HEK293 (cell line): ENCODE measurements at regions not wholly inside any gene's neighbourhood (a gene's known extent, or its start where the extent isn't known, plus 50 kb on each side); places are given as distances from the start of the nearest gene placed in this dataset.

ENCODE experiments used
- CTCF ChIA-PET: fragments of 350-600 bp; formaldehyde crosslinking; extraction: SDS; loops from one replicate; lab custom pipeline; 2021; ENCODE audit warnings: antibody characterized with exemption; lab: Yijun Ruan, JAX
- POLR2A ChIA-PET: fragments of 300-600 bp; formaldehyde crosslinking; extraction: SDS; loops from one replicate; lab custom pipeline; 2020; ENCODE audit warnings: antibody characterized with exemption, inconsistent platforms; lab: Yijun Ruan, JAX
- H3K27ac ChIP-seq: fragments of 200-500 bp; sonication (Bioruptor generic); 2 replicates; pipeline ENCODE4 v1.5.1; 2014; ENCODE audit warnings: low read depth, low read length, control low read depth, inconsistent platforms; ENCODE audit errors: extremely low read depth
- H3K36me3 ChIP-seq, 2 experiments: fragments of 200-500 bp in 1 of 2; sonication (Bioruptor generic) in 1 of 2; 1 replicate in 1 of 2; 2 replicates in 1 of 2; pipeline ENCODE4 v1.5.1; 2014 to 2017; ENCODE audit warnings: inconsistent platforms in 2 of 2, low read length in 2 of 2; ENCODE audit not compliant: control insufficient read depth in 2 of 2, insufficient read depth in 1 of 2
- H3K4me1 ChIP-seq: fragments of 200-500 bp; sonication (Bioruptor generic); 2 replicates; pipeline ENCODE4 v1.5.1; 2014; ENCODE audit warnings: mild to moderate bottlenecking, low read length, inconsistent platforms; ENCODE audit not compliant: control insufficient read depth, insufficient read depth
- H3K4me3 ChIP-seq: 2 replicates; pipeline ENCODE4 v1.5.1; 2011; ENCODE audit warnings: low read depth, mild to moderate bottlenecking, control low read depth, low read length, moderate library complexity
- H3K9me3 ChIP-seq: fragments of 200-500 bp; sonication (Bioruptor generic); 2 replicates; pipeline ENCODE4 v1.5.1; 2014; ENCODE audit warnings: low read depth, low read length, inconsistent platforms; ENCODE audit not compliant: control insufficient read depth, insufficient read depth
- EGR2 ChIP-seq: fragments of 450-650 bp; formaldehyde crosslinking; IDR thresholded peaks from 2 replicates; pipeline ENCODE4 v1.5.1; 2016; ENCODE audit warnings: low read depth, missing biosample characterization, missing genetic modification characterization
- GFI1B ChIP-seq: fragments of 450-650 bp; formaldehyde crosslinking; IDR thresholded peaks from 2 replicates; pipeline ENCODE4 v1.5.1; 2016; ENCODE audit warnings: missing biosample characterization, missing genetic modification characterization
- HOXC10 ChIP-seq: sonication (generic); formaldehyde crosslinking; IDR thresholded peaks from 2 replicates; pipeline ENCODE4 v1.8.1; 2023; ENCODE audit warnings: mild to moderate bottlenecking, missing genetic modification reagents
- MZF1 ChIP-seq: fragments of 450-650 bp; formaldehyde crosslinking; IDR thresholded peaks from 2 replicates; pipeline ENCODE4 v1.5.1; 2017; ENCODE audit warnings: missing biosample characterization, missing genetic modification characterization, borderline replicate concordance
- WT1 ChIP-seq: fragments of 450-650 bp; formaldehyde crosslinking; IDR thresholded peaks from 2 replicates; pipeline ENCODE4 v1.5.1; 2016; ENCODE audit warnings: missing biosample characterization, missing genetic modification characterization
- ZFP69B ChIP-seq: fragments of 450-650 bp; formaldehyde crosslinking; IDR thresholded peaks from 2 replicates; pipeline ENCODE4 v1.5.1; 2016; ENCODE audit warnings: missing biosample characterization, missing genetic modification characterization
- ZNF132 ChIP-seq: fragments of 450-650 bp; formaldehyde crosslinking; IDR thresholded peaks from 2 replicates; pipeline ENCODE4 v1.5.1; 2017; ENCODE audit warnings: missing biosample characterization, missing genetic modification characterization, borderline replicate concordance
- ZNF16 ChIP-seq: fragments of 450-650 bp; formaldehyde crosslinking; IDR thresholded peaks from 2 replicates; pipeline ENCODE4 v1.5.1; 2016; ENCODE audit warnings: low read depth, missing biosample characterization, missing genetic modification characterization
- ZNF175 ChIP-seq: fragments of 450-650 bp; formaldehyde crosslinking; IDR thresholded peaks from 2 replicates; pipeline ENCODE4 v1.5.1; 2016; ENCODE audit warnings: missing biosample characterization, missing genetic modification characterization
- ZNF214 ChIP-seq: fragments of 450-650 bp; formaldehyde crosslinking; IDR thresholded peaks from 2 replicates; pipeline ENCODE4 v1.5.1; 2017; ENCODE audit warnings: missing biosample characterization, mild to moderate bottlenecking, missing genetic modification characterization, borderline replicate concordance
- ZNF341 ChIP-seq: fragments of 450-650 bp; formaldehyde crosslinking; IDR thresholded peaks from 2 replicates; pipeline ENCODE4; 2016; ENCODE audit warnings: low read depth, missing biosample characterization, missing genetic modification characterization
- ZNF354C ChIP-seq: fragments of 450-650 bp; formaldehyde crosslinking; IDR thresholded peaks from 2 replicates; pipeline ENCODE4 v1.5.1; 2016; ENCODE audit warnings: missing biosample characterization, missing genetic modification characterization, low read depth, borderline replicate concordance
- ZNF423 ChIP-seq: fragments of 450-650 bp; formaldehyde crosslinking; IDR thresholded peaks from 2 replicates; pipeline ENCODE4 v1.5.1; 2016; ENCODE audit warnings: missing biosample characterization, missing genetic modification characterization
- ZNF433 ChIP-seq: fragments of 450-650 bp; formaldehyde crosslinking; IDR thresholded peaks from 2 replicates; pipeline ENCODE4 v1.5.1; 2016; ENCODE audit warnings: missing biosample characterization, missing genetic modification characterization, low read depth
- ZNF548 ChIP-seq: fragments of 450-650 bp; formaldehyde crosslinking; IDR thresholded peaks from 2 replicates; pipeline ENCODE4 v1.5.1; 2016; ENCODE audit warnings: missing biosample characterization, missing genetic modification characterization
- ZNF621 ChIP-seq: fragments of 450-650 bp; formaldehyde crosslinking; IDR thresholded peaks from 2 replicates; pipeline ENCODE4 v1.5.1; 2017; ENCODE audit warnings: missing biosample characterization, missing genetic modification characterization
- ZNF626 ChIP-seq: fragments of 450-650 bp; sonication (Bioruptor Pico); formaldehyde crosslinking; IDR thresholded peaks from 2 replicates; pipeline ENCODE4 v1.5.1; 2018; ENCODE audit warnings: missing biosample characterization, missing genetic modification characterization, inconsistent platforms
- ZSCAN30 ChIP-seq: fragments of 450-650 bp; IDR thresholded peaks from 2 replicates; pipeline ENCODE4 v1.5.1; 2018; ENCODE audit warnings: missing biosample characterization, mild to moderate bottlenecking, missing genetic modification characterization, moderate library complexity
- TF ChIP-seq, protein P1 (sequence below): fragments of 450-650 bp; IDR thresholded peaks from 2 replicates; pipeline ENCODE4 v1.5.1; 2018; ENCODE audit warnings: missing biosample characterization, mild to moderate bottlenecking, missing genetic modification characterization
- TF ChIP-seq, protein P2 (sequence below): fragments of 450-650 bp; formaldehyde crosslinking; IDR thresholded peaks from 2 replicates; pipeline ENCODE4 v1.5.1; 2016; ENCODE audit warnings: missing biosample characterization, missing genetic modification characterization
- TF ChIP-seq, protein P3 (sequence below): fragments of 450-650 bp; formaldehyde crosslinking; IDR thresholded peaks from 2 replicates; pipeline ENCODE4 v1.5.1; 2016; ENCODE audit warnings: missing biosample characterization, missing genetic modification characterization
- TF ChIP-seq, protein P4 (sequence below): fragments of 450-650 bp; formaldehyde crosslinking; IDR thresholded peaks from 2 replicates; pipeline ENCODE4 v1.5.1; 2017; ENCODE audit warnings: missing biosample characterization, missing genetic modification characterization
- TF ChIP-seq, protein P5 (sequence below): fragments of 450-650 bp; formaldehyde crosslinking; IDR thresholded peaks from 2 replicates; pipeline ENCODE4 v1.5.1; 2016; ENCODE audit warnings: missing biosample characterization, missing genetic modification characterization

DNA sequence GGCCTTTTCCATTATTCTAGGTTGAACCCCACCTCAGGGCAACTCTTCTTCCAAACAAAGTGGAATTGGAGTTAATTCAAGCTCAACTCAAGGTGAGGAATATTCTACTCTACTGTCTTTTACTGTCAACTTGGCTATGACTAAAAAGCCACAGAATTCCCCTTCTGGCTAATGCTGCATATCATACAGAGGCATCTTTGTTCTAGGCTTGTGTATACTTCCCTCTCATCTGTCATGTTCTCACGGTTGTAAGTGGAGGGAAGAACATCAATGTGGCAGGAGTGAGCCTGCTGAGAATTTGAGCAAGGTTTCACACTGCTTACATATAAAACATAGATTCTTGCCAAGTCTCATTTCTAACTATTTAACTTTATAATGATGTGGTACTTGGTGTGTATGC is 921.4 kb upstream of the CNTN5 start (continued):
- TF ChIP-seq ZNF214 (tag by site-specific recombination) (no peak), MZF1 (tag by site-specific recombination) (no peak)

DNA sequence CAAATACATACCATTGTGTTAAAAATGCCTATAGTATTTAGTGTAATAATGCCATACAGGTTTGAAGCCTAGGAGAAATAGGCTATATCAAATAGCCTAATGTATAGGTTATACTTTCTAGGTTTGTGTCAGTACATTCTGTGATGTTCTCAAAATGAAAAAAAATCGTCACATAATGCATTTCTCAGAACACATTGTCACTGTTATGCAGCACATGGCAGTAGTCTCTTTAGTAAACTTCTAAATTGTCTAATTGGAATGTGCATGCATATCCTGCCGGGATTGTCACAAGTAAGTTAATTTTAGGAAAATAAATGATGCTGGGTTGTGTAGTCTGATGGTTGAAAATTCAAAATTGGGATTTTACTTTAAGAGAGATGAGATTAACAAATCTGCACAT is 920.1 kb upstream of the CNTN5 start:
- POLR2A ChIA-PET: no interaction called here
- H3K9me3 ChIP-seq: no peaks in the 10 kb centered on the region
- CTCF ChIA-PET: interaction anchor here (0.7 kb wide), 1 partner anchor 413 kb away, joined by 4 read pairs; no protein-coding TSS in a partner anchor
- H3K4me3 ChIP-seq: no peak overlapping the region
- no peaks in the 10 kb centered on the region for H3K4me1 ChIP-seq
- no peaks in the 10 kb centered on the region for H3K36me3 ChIP-seq
- H3K27ac ChIP-seq: no peak overlapping the region
- TF ChIP-seq, protein P1, sequence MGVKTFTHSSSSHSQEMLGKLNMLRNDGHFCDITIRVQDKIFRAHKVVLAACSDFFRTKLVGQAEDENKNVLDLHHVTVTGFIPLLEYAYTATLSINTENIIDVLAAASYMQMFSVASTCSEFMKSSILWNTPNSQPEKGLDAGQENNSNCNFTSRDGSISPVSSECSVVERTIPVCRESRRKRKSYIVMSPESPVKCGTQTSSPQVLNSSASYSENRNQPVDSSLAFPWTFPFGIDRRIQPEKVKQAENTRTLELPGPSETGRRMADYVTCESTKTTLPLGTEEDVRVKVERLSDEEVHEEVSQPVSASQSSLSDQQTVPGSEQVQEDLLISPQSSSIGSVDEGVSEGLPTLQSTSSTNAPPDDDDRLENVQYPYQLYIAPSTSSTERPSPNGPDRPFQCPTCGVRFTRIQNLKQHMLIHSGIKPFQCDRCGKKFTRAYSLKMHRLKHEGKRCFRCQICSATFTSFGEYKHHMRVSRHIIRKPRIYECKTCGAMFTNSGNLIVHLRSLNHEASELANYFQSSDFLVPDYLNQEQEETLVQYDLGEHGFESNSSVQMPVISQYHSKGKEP: no peak
- TF ChIP-seq ZNF132 (no peak), ZNF354C (tag by site-specific recombination) (no peak), ZNF548 (no peak), HOXC10 (CRISPR knock-in tag) (no peak), ZNF16 (tag by site-specific recombination) (no peak), ZNF626 (tag by site-specific recombination) (no peak), ZNF423 (tag by site-specific recombination) (no peak), WT1 (tag by site-specific recombination) (no peak), ZSCAN30 (no peak)

DNA sequence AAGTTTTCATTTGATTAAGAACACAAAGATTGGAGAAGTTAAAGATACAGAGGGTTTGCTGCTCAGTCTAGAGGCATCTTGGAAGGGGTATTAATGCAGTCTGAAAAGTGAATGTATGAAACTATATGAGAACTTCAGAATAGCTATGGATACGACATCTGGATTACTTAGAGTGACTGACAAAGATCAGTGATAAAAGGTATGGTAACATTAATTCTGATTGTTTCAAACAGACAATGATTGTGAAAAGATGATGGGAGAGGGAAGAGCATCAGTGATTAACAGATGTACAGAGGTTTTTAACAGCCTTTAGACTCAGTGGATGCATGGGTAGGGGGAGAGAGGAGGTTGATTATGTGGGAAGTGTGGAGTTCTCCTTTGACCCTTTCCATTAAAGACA is 919.4 kb upstream of the CNTN5 start:
- H3K27ac ChIP-seq: no peak overlapping the region
- CTCF ChIA-PET: interaction anchor here (0.7 kb wide), 1 partner anchor 414 kb away, joined by 4 read pairs; no protein-coding TSS in a partner anchor
- H3K4me1 ChIP-seq: no peaks in the 10 kb centered on the region
- H3K9me3 ChIP-seq: no peaks in the 10 kb centered on the region
- POLR2A ChIA-PET: no interaction called here
- TF ChIP-seq ZNF433 (tag by site-specific recombination) (no peak), ZNF175 (tag by site-specific recombination) (no peak), ZNF341 (no peak)
- H3K36me3 ChIP-seq: no peaks in the 10 kb centered on the region
- no peak overlapping the region for H3K4me3 ChIP-seq

DNA sequence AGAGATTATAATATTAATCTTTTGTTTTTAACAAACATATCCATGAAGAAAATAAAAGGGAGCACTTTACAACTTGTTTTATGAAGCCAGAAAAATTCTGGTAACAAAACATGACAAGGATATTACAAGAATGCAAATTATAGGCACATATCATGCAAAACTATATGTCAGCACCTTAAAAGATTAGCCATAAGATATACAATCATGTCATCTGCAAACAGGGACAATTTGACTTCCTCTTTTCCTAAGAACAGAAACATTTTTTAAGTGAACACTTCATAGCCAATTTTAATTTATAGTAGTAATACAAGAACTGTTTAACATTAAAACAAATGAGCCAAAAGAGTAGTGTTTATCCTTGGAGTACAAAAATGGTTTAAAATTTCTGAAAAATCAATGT is 916.5 kb upstream of the CNTN5 start:
- Histone ChIP-seq H3K9me3 (no peaks in the 10 kb centered on the region), H3K36me3 (no peaks in the 10 kb centered on the region), H3K27ac (no peak overlapping the region), H3K4me3 (no peak overlapping the region), H3K4me1 (no peaks in the 10 kb centered on the region)
- POLR2A ChIA-PET: no interaction called here
- CTCF ChIA-PET: no interaction called here
- TF ChIP-seq, protein P2, sequence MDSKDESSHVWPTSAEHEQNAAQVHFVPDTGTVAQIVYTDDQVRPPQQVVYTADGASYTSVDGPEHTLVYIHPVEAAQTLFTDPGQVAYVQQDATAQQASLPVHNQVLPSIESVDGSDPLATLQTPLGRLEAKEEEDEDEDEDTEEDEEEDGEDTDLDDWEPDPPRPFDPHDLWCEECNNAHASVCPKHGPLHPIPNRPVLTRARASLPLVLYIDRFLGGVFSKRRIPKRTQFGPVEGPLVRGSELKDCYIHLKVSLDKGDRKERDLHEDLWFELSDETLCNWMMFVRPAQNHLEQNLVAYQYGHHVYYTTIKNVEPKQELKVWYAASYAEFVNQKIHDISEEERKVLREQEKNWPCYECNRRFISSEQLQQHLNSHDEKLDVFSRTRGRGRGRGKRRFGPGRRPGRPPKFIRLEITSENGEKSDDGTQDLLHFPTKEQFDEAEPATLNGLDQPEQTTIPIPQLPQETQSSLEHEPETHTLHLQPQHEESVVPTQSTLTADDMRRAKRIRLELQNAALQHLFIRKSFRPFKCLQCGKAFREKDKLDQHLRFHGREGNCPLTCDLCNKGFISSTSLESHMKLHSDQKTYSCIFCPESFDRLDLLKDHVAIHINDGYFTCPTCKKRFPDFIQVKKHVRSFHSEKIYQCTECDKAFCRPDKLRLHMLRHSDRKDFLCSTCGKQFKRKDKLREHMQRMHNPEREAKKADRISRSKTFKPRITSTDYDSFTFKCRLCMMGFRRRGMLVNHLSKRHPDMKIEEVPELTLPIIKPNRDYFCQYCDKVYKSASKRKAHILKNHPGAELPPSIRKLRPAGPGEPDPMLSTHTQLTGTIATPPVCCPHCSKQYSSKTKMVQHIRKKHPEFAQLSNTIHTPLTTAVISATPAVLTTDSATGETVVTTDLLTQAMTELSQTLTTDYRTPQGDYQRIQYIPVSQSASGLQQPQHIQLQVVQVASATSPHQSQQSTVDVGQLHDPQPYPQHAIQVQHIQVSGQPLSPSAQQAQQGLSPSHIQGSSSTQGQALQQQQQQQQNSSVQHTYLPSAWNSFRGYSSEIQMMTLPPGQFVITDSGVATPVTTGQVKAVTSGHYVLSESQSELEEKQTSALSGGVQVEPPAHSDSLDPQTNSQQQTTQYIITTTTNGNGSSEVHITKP (tag by site-specific recombination): no peak
- TF ChIP-seq, protein P3, sequence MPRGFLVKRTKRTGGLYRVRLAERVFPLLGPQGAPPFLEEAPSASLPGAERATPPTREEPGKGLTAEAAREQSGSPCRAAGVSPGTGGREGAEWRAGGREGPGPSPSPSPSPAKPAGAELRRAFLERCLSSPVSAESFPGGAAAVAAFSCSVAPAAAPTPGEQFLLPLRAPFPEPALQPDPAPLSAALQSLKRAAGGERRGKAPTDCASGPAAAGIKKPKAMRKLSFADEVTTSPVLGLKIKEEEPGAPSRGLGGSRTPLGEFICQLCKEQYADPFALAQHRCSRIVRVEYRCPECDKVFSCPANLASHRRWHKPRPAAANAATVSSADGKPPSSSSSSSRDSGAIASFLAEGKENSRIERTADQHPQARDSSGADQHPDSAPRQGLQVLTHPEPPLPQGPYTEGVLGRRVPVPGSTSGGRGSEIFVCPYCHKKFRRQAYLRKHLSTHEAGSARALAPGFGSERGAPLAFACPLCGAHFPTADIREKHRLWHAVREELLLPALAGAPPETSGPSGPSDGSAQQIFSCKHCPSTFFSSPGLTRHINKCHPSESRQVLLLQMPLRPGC (tag by site-specific recombination): no peak
- no peak for TF ChIP-seq ZFP69B (tag by site-specific recombination)
- TF ChIP-seq, protein P4, sequence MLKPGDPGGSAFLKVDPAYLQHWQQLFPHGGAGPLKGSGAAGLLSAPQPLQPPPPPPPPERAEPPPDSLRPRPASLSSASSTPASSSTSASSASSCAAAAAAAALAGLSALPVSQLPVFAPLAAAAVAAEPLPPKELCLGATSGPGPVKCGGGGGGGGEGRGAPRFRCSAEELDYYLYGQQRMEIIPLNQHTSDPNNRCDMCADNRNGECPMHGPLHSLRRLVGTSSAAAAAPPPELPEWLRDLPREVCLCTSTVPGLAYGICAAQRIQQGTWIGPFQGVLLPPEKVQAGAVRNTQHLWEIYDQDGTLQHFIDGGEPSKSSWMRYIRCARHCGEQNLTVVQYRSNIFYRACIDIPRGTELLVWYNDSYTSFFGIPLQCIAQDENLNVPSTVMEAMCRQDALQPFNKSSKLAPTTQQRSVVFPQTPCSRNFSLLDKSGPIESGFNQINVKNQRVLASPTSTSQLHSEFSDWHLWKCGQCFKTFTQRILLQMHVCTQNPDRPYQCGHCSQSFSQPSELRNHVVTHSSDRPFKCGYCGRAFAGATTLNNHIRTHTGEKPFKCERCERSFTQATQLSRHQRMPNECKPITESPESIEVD (tag by site-specific recombination): no peak
- no peak for TF ChIP-seq EGR2 (tag by site-specific recombination)
- TF ChIP-seq, protein P5, sequence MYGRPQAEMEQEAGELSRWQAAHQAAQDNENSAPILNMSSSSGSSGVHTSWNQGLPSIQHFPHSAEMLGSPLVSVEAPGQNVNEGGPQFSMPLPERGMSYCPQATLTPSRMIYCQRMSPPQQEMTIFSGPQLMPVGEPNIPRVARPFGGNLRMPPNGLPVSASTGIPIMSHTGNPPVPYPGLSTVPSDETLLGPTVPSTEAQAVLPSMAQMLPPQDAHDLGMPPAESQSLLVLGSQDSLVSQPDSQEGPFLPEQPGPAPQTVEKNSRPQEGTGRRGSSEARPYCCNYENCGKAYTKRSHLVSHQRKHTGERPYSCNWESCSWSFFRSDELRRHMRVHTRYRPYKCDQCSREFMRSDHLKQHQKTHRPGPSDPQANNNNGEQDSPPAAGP: no peak
- TF ChIP-seq GFI1B (tag by site-specific recombination): no peak
- no peak for TF ChIP-seq ZNF621 (tag by site-specific recombination)
